ENCODE measurements at regions not wholly inside any gene's neighbourhood (a gene's known extent, or its start where the extent isn't known, plus 50 kb on each side); places are given as distances from the start of the nearest gene placed in this dataset.

DNA sequence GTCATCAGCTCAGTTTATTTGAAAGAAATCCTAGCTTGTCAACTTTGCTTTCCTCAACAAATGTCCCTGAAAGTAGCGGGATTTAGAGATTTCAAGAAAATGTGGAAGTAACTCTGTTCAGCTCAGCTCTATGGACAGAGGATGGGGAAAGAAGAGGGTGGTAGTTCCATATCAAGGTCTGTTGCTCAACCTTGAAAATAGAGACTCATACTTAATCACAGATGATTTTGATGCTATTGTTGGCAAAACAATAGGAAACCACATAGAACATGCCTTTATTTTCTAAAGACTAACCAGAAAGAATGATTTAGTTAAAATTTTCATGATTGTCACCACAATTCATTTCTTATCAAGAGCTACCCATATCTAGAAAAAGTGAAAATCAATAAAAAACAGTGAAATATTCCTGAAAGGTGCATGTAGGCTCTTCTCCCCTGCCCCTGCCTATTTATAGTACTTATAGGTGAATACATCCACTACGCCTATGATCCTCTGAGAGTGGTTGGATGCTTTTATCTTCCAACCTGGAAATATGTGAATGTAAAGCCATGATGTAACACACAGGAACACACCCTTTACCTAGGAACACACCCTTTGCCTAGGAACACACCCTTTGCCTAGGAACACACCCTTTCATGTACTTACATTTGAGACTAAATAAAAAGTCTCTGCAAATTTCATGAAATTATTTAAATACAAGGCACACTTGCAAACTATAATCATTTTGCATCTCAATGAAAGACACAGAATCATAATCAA, 65.8 kb downstream of the ETAA1 start:
- DNase-seq: no peak

DNA sequence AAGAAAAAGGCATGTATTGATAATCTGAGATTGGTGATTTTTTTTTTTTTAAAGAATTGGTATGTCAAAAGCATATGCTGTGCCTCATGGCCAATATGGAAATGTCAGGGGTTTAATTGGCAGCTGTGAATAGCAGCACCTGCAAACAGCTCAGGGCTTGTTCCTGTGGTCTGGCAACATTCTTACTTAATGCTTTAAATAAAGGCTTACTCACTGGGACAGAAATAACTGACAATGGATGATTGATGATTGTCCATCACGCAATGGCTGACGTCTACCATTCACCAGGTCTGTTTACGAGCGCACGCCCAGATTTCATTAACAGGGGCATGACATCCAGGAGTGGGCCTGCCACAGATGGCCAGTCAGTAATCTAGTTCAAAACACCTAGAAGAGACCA, 66.7 kb downstream of the ETAA1 start:
- DNase-seq: peak; percentile 24

DNA sequence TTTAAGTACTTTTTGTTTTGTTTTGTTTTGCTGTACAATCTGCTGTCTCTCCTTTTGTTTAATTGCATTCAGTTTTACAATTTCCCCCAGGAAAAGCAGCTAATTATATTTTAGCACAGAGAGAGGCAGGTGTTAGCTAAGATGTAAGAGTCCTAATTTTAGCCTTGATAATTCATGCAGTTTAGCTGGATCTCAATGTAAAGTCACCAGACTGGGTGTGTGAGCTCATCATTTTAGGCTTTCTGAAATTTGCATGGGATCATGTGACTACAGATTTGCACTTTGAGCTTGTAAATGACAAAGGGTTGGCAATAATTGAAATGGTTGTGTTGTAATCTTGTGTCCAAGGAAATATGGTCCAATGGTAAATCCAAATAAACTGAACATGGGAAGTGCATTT, 68.5 kb downstream of the ETAA1 start:
- no peak for DNase-seq

DNA sequence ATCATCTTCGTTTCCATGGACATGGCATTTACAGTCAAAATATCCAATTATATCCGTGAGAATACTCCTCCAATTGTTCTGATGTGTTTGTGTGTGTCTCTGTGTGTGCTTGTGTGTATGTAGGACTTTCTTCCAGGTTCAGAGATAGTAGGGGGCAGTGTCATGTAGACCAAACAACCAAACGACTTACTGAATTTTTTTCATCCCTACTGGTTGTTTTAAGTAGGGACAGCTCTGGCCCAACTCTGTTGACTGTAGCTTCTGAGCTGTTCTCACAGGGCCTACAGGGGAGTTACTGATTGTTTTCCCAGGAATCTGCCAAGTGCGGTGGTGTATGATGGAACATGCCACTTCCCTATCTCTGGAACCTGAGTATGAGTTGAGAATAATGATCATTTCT, 69.6 kb downstream of the ETAA1 start:
- no peak for DNase-seq

DNA sequence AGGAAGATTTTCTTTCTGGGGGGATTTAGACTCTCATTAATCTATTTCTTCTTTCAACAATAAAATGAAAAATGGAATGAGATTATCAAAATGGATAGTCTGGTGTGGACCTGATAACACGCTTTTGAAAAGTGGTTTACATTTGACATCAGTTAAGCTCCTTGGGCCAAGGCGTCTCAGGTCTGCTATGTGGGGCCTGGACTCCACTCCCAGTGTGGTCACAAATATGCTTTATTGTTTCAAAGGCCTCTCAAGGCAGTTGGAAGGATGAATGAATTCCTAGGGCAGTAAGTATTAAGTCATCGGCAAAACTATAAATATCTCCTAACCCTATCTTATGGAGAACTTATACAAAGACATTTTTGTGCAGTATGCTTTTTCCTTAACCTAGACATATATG, 74.5 kb downstream of the ETAA1 start:
- no peak for DNase-seq

DNA sequence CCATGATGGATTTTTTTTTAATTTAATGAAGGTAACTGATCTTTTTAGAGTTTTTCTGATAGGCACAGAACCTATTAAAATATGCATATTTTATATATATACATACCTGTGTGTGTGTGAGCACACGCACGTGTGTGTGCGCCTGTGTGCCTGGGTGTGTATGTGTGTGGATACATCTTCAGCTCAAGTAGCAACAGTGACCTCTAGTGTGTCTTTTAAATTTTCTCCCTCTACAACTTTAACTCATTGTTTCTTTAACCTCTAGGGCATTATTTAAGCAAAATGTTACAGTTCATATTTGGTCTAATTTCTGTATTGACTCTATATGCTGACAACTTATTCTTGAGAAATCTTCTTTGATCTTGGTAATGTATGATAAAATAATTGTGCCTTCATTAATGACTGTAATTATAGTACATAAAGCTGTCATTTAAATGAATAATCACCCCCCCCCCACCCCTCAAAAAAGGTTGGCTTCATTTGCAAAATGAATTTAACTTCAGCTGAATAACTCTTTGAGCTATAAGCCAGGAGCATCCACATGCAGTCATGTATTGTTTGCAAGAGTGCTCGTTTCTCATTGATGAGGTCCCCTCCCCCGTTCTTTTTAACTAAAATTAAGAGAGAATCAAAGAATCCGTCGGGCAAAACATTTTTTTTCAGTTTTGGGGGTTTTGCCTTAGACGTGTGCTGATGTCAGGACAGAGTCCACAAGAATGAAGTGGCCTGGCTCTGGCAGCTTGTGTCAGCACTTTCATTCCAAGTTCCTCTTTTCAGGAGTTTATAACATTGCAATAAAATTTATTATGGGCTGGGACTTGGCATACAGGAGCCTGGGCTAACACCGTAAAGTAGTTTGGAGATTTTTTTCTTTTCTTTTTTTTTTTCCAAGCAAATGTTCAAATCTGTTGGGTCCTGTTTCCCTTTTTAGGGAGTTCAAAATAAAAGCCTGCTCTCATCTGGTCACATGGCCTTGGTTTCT, 80.0 kb downstream of the ETAA1 start:
- peak; percentile 20 for DNase-seq

DNA sequence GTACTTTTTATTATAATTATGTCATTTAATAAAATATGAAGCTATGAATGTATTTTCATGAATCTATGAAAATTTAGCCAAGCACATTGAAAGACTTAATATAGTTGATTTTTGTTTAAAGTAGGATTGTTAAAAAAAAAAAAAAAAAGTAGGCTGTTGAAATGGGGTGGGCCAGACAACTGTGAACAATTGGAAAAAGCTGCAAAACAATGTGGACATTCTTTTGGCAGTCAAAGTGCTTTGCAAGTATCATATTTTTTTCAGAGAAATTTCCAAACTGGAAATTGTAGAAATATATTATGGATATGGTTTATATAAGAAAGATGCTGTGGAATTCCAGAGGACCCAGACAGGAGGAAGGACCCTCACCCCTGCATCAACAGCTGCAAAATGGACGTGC, 82.1 kb downstream of the ETAA1 start:
- no peak for DNase-seq

DNA sequence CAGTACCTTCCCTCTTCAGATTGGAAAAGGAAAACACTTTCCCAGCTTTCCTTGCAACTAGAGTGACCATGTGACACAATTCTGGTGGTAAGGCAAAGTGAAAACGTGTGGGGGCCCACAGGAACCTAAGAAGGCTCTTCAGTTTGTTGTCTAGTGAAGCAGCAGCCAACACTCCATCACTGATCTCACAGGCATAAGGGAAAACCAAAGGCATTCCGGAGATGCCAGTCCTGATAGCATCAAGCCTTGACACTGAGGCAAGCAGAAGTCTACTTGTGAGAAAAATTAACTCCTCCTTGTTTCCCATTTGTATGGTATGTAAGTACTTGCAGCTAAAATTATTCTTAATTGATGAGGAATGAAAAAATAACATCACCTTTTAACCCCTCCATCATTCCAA, 88.3 kb downstream of the ETAA1 start:
- DNase-seq: no peak

DNA sequence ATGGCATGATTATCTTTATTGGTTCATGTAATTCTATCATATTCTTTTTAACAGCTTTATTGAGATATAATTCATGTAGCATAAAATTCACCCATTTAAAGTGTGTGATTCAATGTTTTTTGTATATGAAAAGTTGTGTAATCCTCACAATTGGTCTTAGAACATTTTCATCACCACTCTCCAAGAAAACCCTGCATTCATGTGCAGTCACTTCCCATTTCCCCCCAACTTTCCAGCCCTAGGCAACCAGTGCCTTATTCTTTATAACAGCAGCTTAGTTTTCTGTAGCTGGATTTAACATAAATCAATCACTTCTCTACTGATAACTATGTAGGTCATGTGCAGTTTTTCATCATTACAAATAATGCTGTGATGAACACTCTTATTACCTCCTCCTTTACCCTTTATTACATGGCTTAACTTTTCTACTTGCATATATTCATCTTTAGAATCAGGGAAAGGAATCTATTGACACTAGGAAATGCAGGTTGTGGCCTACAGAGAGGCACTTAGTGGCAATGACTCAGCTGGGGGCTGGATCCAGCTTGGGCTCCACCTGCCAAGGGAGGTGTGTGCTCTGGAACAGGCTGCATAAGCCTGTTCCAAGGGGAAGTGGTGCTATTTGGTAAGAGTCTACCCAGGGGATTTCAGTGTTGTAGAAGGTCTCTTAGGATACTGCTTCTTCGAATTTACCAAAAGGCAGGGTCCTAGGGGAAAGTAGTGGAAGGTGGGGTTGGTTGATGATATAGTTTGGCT, 89.1 kb downstream of the ETAA1 start:
- no peak for DNase-seq

DNA sequence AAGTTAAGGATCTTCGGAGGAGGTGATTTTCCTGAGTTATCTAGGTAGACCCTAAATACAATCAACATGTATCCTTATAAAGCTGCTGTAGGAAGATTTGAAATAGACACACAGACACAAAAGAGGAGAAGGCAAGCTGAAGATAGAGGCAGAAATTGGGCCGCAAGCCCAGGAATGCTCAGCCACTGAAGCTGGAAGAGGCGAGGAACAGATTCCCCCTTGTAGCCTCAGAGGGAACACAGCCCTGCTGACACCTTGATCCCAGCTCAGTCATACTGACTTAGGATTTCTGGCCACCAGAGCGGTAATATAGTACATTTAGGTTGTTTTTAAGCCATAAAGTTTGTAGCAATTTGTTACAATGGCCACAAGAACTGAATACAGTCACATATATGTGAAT, 90.9 kb downstream of the ETAA1 start:
- DNase-seq: no peak

DNA sequence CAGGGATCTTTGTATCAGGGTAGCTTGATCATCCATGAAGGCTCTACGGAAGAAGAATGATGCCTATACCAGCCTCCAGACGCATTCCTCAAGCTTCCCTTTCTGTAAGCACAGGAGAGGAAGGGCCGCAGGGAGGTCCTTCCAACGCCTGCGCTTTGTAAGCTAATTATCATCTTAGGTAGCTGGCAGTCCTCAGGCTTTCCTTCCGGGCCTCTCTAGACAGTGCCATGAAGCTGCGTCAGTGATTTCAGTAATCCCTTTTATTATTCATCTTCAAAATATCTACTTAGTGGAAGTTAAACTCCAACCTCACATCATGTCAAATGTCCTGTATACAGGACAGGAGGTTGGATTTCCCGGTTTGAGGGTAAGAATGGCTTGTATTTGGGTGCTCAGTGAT, 92.3 kb downstream of the ETAA1 start:
- no peak for DNase-seq

DNA sequence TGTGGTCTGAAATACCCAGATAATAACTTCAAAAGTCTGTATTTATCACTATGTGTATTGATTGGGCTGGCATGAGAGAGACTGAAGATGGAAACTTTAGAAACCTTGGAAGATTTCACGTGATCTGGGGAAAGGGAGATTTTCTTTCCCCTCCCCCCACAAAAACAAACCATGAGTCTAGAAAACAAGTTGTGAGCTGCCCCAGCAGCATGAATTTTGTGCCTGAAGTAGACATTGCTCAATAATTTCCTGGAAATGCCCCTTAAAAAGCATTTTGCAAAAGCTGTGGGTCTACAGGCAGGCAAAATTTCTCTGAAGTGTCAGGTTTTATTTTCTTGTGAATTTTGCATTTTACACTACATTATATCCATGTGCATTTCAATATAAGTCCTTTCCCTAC, 101.8 kb downstream of the ETAA1 start:
- no peak for DNase-seq

DNA sequence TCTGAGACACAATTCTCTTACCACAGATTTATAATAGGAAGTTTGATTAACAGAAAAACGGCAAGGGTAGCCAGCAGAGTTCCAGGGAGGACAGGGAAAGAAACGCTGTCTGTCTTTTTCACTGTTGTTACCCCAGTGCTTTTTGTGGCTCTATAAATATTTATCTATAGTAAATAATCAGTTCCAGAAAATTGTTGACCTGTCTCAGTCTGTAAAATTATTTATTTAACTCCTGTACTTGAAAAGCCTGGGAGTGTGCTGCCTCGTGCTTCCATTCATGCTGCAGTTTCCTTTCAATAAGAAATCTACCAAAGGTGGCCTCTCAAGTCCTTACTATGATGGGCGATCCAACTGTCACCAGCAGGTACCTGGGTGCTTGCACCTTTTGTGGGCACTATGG, 102.9 kb downstream of the ETAA1 start:
- no peak for DNase-seq

DNA sequence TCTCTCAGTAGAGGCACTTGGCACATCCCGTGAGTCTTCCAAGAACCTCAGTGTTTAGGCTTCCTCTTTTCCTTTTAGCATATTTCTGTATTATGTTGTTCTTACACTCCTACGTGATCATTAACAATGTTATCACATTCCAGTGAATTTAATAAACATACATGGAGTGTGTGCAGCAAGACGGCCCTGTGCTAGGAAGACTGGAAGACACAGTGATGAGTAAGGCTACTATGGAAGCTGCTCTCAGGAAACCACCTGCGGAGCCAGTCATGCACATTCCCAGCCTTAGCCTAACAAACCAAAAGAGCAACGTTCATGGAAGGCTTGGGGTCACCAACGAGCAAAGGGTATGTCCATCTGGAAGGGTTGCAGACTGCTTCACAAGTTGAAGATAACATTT, 103.4 kb downstream of the ETAA1 start:
- no peak for DNase-seq

DNA sequence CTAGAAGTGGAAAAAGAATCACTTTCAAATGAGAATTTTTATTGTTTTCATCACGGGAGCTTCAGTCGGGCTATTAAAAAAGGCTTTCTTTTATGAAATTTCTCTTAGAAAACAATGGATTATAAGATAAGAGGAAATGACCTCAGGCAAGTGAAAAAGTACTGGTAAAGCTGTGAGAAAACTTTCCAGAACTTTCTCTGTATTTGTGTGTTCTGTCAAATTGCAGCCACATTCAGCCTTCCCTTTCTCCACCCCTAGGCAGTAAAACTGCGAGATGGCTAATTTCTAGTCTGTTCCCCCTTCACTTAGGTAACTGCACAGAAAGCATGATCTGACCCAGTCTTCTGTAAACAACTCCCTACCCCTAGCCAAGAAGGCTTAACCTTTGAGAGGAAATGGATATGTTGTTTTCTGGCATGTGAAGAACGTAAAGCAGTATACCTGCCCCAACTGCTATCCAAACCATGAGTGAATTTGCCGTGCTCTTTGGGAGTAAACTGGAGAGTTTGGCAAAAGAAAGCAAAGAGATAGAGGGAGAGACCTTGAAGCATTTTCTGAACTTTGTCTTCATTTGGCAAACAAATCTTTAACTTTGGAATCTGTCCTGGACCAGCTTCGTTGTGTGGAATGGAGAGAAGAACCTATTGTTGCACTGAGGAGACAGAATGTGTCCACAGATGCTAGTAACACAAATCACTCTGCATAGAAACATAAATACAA, 105.4 kb downstream of the ETAA1 start:
- no peak for DNase-seq

DNA sequence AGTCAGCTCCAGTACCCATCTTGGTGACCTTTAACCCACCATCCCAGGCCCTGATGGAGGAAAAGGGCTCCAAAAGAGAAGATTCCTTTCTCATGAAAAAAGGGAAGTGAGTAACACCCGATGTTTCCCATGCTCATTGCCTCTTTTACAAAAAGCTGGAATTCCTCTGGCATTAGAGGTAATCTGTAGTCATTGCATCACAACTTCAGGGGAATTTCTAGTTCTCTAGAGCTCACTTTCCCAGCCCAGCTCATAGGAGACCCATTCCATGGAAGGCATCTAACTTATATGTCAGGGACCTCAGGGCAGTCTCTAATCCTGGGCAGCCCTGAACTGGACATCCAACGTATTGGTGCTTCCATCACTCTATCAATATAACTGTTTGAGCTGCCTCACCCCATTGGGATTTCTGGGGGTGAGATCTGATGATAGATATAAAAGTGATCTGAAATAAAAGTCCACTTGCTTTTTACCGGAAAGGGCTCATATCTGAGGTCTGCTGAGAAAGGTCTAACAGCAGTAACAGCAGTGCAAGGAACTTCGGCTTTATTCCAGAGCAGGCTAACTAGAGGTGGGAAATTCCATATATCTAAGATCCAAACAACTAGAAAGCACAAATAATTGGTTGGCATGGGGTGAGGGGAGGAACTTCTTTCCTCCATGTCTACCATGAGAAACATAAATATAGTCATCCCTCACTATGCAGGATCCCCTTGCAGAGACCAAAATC, 106.1 kb downstream of the ETAA1 start:
- no peak for DNase-seq

DNA sequence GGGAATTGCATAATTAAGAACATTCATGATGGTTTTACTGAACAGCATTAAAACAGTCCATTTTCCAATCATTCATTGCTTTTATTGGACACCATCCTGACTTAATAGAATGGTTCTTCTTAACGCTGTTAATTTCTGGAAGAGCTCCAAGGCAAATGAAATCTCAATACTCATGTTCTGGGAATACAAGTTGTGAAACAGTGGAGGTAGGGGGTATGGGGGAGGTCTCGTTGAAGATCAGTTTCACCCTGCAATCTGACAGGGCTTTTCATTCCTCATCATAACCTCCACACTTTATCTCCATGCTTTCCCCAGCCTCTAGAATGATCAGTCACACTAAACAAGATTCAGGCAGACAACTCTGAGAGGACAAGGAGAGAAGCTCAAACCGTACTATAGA, 113.6 kb downstream of the ETAA1 start:
- no peak for DNase-seq

DNA sequence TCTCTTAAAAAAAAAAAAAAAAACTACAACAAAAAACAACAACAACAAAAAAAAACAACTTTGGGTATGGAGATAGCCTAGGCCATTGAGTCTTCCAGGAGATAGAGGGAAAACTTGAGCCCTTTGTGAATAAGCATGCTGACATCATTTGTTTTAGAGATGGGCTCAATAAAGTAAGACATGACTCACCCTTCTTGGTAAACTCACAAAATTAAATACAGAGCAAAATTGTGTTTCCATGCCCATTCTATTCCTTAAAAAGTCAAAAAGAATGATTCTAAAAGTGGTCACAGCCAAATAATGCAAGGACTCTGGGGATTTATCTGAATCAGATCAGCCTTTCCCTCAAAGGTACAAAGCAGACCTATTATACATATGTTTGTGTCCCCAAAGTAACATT, 117.4 kb downstream of the ETAA1 start:
- no peak for DNase-seq

DNA sequence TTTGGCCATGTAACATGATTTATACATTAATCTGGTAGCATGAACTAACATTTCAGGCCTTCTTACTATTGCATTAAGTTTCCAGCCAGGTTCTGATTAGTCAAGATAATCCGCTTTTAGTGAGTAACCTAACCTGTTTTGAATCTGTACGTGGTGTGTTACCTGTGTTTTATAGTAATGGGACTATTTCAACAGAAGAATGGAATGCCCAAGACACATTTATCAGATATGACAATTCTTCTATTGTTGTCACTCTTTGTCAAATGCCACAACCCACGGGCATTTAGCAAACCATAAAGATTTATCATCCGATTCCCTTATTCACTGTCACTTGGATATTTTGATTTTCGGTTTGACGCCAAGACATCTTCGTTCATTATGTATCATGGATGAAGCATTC, 117.9 kb downstream of the ETAA1 start:
- DNase-seq: no peak

DNA sequence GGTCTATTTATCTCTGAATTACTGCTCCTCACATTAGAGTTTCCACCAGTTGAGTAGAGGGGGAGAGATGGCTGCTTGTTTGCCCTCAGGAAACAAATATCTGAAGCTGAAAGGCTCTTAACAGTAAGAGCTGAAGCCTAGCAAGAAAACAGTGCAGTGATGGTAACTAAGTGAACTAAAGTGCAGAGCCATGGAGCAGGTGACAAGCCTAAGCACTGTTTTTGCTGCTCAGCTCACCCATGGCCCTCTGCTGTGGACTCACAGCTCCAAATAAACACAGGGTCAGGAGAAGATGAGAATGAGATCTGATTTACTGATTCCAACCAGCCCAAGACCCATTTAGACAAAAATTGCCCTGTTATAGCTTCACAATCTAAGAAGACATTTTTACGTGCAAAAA, 118.4 kb downstream of the ETAA1 start:
- no peak for DNase-seq

DNA sequence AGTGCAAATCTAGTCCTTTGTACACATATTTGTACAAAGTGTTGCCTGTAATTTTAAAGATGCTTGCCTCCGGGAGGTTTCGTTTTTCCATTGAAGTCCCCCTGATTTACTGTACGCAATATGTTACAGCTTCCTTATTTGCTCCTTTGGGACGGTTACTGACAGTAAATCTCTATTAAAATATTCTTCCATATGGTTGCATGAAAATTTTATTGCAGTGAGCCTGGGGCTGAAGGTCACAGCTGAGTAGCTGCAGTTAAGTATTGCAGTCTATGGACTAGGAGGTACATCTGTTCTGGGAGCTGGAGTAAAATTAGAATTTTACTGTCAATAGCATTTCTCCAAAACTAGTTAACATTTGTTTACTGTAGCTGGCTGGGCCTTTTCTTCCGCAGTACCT, 119.2 kb downstream of the ETAA1 start:
- no peak for DNase-seq

DNA sequence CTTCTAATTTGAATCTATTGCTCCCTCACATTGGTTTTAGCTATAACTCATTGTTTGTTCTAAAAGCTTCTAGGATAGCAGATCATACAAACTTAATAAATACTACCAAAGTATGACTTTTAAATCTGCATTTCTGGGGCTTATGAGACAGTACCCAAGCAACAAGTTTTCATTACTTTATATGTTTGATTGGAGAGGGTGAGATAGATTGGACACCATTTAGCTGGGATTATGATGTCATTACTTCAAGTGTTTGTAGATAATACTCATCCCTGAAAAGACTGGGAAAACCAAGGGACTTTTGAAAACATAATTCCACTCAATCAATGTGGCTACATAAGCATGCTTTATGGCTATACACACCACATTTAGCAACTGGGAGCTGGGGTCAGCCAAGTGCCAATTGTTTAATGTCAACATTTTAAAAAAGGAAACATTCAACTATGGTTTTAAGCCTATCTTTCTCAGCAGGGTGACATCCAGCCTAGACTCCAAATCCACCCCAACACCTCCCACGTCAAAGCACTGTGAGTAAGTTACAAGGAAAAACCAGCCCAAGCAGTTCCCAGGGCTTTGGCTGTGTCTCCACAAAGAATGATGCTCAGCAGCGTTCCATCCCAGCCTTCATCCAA, 119.9 kb downstream of the ETAA1 start:
- DNase-seq: no peak
